Cardiac muscle cell (in vitro differentiated cells and primary cell): ENCODE measurements at regions not wholly inside any gene's neighbourhood (a gene's known extent, or its start where the extent isn't known, plus 50 kb on each side); places are given as distances from the start of the nearest gene placed in this dataset.
"Not testable (repeated sequence)": the region's sequence is repeated elsewhere in the genome, so short reads cannot be mapped to it uniquely, and the experiment has no call there.

Experiments used
- DNase-seq, 2 donors: peaks; one replicate each; pipeline versions ENCODE4 v3.0.0 to v3.0.0-alpha.2; 2010 to 2017; ENCODE audit warnings: low read depth in 1 of 2, low spot score in 1 of 2
- H3K27ac ChIP-seq: fragments of 200-600 bp; sonication (generic); 2 replicates; pipeline ENCODE4 v1.5.1; 2016
- H3K27me3 ChIP-seq: fragments of 200-600 bp; sonication (generic); 2 replicates; pipeline ENCODE4 v1.6.0; 2016; ENCODE audit warnings: control low read depth
- H3K36me3 ChIP-seq: fragments of 200-600 bp; sonication (generic); 2 replicates; pipeline ENCODE4 v1.5.1; 2016; ENCODE audit warnings: control low read depth
- H3K4me1 ChIP-seq: fragments of 200-600 bp; sonication (generic); 2 replicates; pipeline ENCODE4 v1.8.1; 2017; ENCODE audit warnings: low read depth, mild to moderate bottlenecking, mixed run types
- H3K4me3 ChIP-seq: fragments of 200-600 bp; sonication (generic); 2 replicates; pipeline ENCODE4 v1.5.1; 2016; ENCODE audit warnings: mild to moderate bottlenecking
- H3K9me3 ChIP-seq: fragments of 200-600 bp; sonication (generic); 2 replicates; pipeline ENCODE4 v1.5.1; 2017; ENCODE audit warnings: low read depth, mild to moderate bottlenecking, control low read depth
- CTCF ChIP-seq: IDR thresholded peaks from 2 replicates; pipeline ENCODE4 v1.5.1; 2012; ENCODE audit warnings: low read depth, mild to moderate bottlenecking, low read length

GRCh38 chr4:157687971-157688370 lies 467.4 kb downstream of the GRIA2 start:
- no peaks in the 10 kb centered on the region for H3K4me1 ChIP-seq
- no peak for TF ChIP-seq CTCF
- H3K4me3 ChIP-seq = no peak overlapping the region
- no peaks in the 10 kb centered on the region for H3K27me3 ChIP-seq
- no peak overlapping the region for H3K27ac ChIP-seq
- no peak for DNase-seq
- no peaks in the 10 kb centered on the region for H3K9me3 ChIP-seq
- H3K36me3 ChIP-seq = no peaks in the 10 kb centered on the region

- not testable (repeated sequence) for H3K9me3 ChIP-seq, H3K4me3 ChIP-seq, DNase-seq, H3K27me3 ChIP-seq, H3K36me3 ChIP-seq, H3K27ac ChIP-seq, H3K4me1 ChIP-seq
Observed at GRCh38 chr4:157679326-157679725, 458.8 kb downstream of the GRIA2 start.

GRCh38 chr4:157678478-157678877 lies 457.9 kb downstream of the GRIA2 start:
- DNase-seq = no peak
- no peaks in the 10 kb centered on the region for H3K9me3 ChIP-seq
- no peaks in the 10 kb centered on the region for H3K4me1 ChIP-seq
- H3K27ac ChIP-seq = no peak overlapping the region
- no peaks in the 10 kb centered on the region for H3K36me3 ChIP-seq
- no peaks in the 10 kb centered on the region for H3K27me3 ChIP-seq
- H3K4me3 ChIP-seq = no peak overlapping the region
- no peak for TF ChIP-seq CTCF

GRCh38 chr4:157674699-157675098 lies 454.2 kb downstream of the GRIA2 start:
- no peak for TF ChIP-seq CTCF
- DNase-seq = no peak

GRCh38 chr4:157667836-157668235 lies 447.3 kb downstream of the GRIA2 start:
- H3K4me3 ChIP-seq = no peak overlapping the region
- no peak overlapping the region for H3K27ac ChIP-seq
- no peaks in the 10 kb centered on the region for H3K4me1 ChIP-seq
- DNase-seq = no peak
- TF ChIP-seq CTCF = no peak
- no peaks in the 10 kb centered on the region for H3K36me3 ChIP-seq
- H3K27me3 ChIP-seq = no peaks in the 10 kb centered on the region
- H3K9me3 ChIP-seq = no peaks in the 10 kb centered on the region

More at GRCh38 chr4:157674699-157675098, 454.2 kb downstream of the GRIA2 start:
- Histone ChIP-seq H3K9me3 (no peaks in the 10 kb centered on the region), H3K4me3 (no peak overlapping the region), H3K27ac (no peak overlapping the region), H3K36me3 (no peaks in the 10 kb centered on the region), H3K27me3 (no peaks in the 10 kb centered on the region), H3K4me1 (no peaks in the 10 kb centered on the region)

GRCh38 chr4:157664726-157665125 lies 444.2 kb downstream of the GRIA2 start:
- DNase-seq = peak in 1 of 2 donors; percentile 43
- H3K27me3 ChIP-seq = no peaks in the 10 kb centered on the region
- no peak overlapping the region for H3K27ac ChIP-seq
- TF ChIP-seq CTCF = no peak
- H3K4me3 ChIP-seq = no peak overlapping the region
- no peaks in the 10 kb centered on the region for H3K36me3 ChIP-seq
- H3K4me1 ChIP-seq = no peaks in the 10 kb centered on the region
- H3K9me3 ChIP-seq = no peaks in the 10 kb centered on the region
